ENCODE measurements at regions not wholly inside any gene's neighbourhood (a gene's known extent, or its start where the extent isn't known, plus 50 kb on each side); places are given as distances from the start of the nearest gene placed in this dataset.
"Not testable (repeated sequence)": the region's sequence is repeated elsewhere in the genome, so short reads cannot be mapped to it uniquely, and the experiment has no call there.

DNA sequence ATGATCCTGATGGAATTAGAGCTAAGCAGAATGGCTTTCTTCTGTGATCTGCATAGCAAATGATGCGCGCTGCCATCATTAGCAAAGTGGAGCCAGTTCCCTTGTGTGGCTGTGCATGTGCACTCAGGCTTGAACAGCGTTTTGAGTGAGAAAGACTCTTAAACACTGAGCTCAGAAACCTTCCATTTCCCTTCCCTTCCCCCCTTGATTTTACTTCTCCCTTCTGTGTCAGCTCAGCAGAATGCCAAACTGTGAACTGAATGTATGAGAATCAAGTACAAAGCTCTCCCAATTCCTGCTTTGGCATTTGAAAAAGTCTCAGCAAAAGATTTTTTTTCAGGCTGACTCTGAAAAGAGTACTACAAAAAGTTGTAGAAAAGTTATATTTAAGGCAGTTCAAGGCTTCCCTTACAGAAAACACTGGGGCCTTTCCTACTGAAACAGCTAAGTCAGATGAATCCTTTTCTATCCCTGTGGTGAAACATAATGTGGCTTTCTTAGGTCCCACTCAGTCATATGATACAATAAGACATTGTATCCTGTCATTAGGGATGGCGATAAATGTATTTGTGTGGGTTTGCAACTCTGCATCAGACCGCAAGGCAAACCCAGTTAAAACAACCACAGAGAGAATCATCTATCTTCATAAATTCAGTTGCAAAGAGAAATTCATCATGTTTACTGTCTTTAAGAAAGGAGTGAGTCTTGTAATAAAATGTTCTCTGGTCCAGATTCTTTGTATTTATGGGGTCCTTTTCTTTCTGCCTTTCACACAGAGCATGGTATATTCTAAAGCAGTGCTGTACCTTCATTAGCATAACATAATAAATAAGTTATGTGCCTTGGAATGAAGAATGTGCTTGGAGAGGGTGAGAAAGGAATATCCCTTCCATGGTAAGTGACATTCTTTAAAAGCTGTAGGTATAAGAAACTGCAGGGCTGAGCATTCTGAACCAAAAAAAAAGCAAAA is 222.6 kb downstream of the CAAP1 start:
- DNase-seq, result no peak
- Histone ChIP-seq H3K4me3 (no peak overlapping the region), H3K36me3 (no peaks in the 10 kb centered on the region), H3K27me3 (no peaks in the 10 kb centered on the region), H3K9ac (ENCODE audit: low read depth in 2 of 2, low read length in 2 of 2) (no peak overlapping the region), H3K9me3 (no peaks in the 10 kb centered on the region), H3K4me1 (no peaks in the 10 kb centered on the region), H3K27ac (no peak overlapping the region)
- intact Hi-C loops (cut with DNase I), result no loop called here
- no peak for TF ChIP-seq CTCF (IDR thresholded peaks at IDR 0.05)

DNA sequence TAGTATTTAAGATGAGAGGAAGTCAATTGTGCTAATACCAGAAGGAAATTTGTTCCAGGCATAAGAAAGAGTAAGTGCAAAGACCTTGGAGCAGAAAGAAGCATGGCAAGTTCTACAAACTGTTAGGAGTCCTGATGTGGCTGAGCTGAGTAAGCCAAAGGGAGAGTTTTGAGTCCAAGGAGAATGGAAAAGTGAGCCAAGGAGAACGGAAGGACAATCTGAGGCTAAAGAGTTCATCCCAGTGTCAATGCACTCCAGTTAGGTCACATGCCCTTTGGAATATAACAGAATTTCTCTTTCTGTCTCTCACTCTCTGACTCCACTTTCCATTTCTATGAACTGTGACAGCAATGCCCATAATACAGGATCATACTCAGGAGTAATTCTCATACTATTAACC is 224.7 kb downstream of the CAAP1 start:
- TF ChIP-seq CTCF (IDR thresholded peaks at IDR 0.05), result no peak
- no peaks in the 10 kb centered on the region for H3K4me1 ChIP-seq

GRCh38 chr9:26665666-26666065 is 226.9 kb downstream of the CAAP1 start:
- H3K4me1 ChIP-seq, result no peaks in the 10 kb centered on the region
- no peak for TF ChIP-seq CTCF (IDR thresholded peaks at IDR 0.05)
- H3K27ac ChIP-seq, result no peak overlapping the region
- DNase-seq, result no peak
- no peaks in the 10 kb centered on the region for H3K36me3 ChIP-seq
- intact Hi-C loops (cut with DNase I), result no loop called here
- H3K9ac ChIP-seq (ENCODE audit: low read depth in 2 of 2, low read length in 2 of 2), result no peak overlapping the region
- H3K4me3 ChIP-seq, result no peak overlapping the region
- H3K9me3 ChIP-seq, result no peaks in the 10 kb centered on the region
- no peaks in the 10 kb centered on the region for H3K27me3 ChIP-seq

More for the DNA sequence above, 224.7 kb downstream of the CAAP1 start:
- no peaks in the 10 kb centered on the region for H3K9me3 ChIP-seq
- no peaks in the 10 kb centered on the region for H3K27me3 ChIP-seq
- no peak overlapping the region for H3K9ac ChIP-seq (ENCODE audit: low read depth in 2 of 2, low read length in 2 of 2)
- no peaks in the 10 kb centered on the region for H3K36me3 ChIP-seq
- H3K27ac ChIP-seq, result no peak overlapping the region
- intact Hi-C loops (cut with DNase I), result no loop called here
- no peak overlapping the region for H3K4me3 ChIP-seq
- no peak for DNase-seq

DNA sequence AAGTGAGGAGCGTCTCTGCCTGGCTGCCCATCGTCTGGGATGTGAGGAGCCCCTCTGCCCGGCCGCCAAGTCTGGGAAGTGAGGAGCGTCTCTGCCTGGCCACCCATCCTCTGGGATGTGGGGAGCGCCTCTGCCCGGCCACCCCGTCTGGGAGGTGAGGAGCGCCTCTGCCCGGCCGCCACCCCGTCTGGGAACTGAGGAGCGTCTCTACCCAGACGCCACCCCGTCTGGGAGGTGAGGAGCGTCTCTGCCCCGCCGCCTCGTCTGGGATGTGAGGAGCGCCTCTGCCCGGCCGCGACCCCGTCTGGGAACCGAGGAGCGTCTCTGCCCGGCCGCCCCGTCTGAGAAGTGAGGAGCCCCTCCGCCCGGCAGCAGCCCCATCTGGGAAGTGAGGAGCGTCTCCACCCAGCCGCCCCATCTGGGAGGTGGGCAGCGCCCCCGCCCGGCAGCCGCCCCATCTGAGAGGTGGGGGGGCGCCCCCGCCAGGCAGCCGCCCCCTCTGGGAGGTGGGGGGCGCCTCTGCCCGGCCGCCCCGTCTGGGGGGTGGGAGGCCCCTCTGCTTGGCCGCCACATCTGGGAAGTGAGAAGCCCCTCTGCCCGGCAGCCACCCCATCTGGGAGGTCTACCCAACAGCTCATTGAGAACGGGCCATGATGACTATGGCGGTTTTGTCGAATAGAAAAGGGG is 228.4 kb downstream of the CAAP1 start:
- H3K9ac ChIP-seq (ENCODE audit: low read depth in 2 of 2, low read length in 2 of 2); H3K27me3 ChIP-seq; H3K9me3 ChIP-seq; H3K4me3 ChIP-seq; intact Hi-C loops (cut with DNase I); H3K4me1 ChIP-seq; H3K27ac ChIP-seq; DNase-seq; H3K36me3 ChIP-seq: not testable (repeated sequence)

- Histone ChIP-seq H3K36me3 (no peaks in the 10 kb centered on the region), H3K9me3 (no peaks in the 10 kb centered on the region), H3K4me3 (no peak overlapping the region), H3K27ac (no peak overlapping the region), H3K9ac (ENCODE audit: low read depth in 2 of 2, low read length in 2 of 2) (no peak overlapping the region), H3K4me1 (no peaks in the 10 kb centered on the region), H3K27me3 (no peaks in the 10 kb centered on the region)
- no peak for DNase-seq
- TF ChIP-seq CTCF (IDR thresholded peaks at IDR 0.05), result no peak
- intact Hi-C loops (cut with DNase I), result no loop called here
Measured at GRCh38 chr9:26662476-26662875, 230.1 kb downstream of the CAAP1 start.

DNA sequence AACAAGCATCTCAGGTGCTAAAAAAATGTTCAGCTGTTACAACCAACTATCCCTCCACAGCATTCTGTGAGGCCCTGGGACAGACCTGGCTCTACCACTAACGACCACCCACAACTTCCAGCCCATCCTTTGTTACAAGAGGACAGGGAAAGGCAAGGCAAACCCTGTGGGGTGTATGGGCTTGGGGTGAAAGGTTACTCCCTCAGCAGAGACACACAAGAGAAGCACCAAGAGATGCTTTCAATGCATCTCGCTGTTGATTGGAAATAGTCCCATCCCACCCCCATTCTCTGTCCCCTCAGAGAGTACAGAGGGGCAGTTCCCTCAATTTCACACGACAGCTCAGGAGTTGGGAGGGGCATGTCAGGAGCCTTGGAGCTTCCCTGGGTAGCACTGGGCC is 234.1 kb downstream of the CAAP1 start:
- no peak overlapping the region for H3K4me3 ChIP-seq
- intact Hi-C loops (cut with DNase I), result no loop called here
- no peak for DNase-seq
- H3K9ac ChIP-seq (ENCODE audit: low read depth in 2 of 2, low read length in 2 of 2), result no peak overlapping the region
- no peaks in the 10 kb centered on the region for H3K27me3 ChIP-seq
- no peaks in the 10 kb centered on the region for H3K36me3 ChIP-seq
- H3K4me1 ChIP-seq, result no peaks in the 10 kb centered on the region
- TF ChIP-seq CTCF (IDR thresholded peaks at IDR 0.05), result no peak
- H3K27ac ChIP-seq, result no peak overlapping the region
- no peaks in the 10 kb centered on the region for H3K9me3 ChIP-seq
